IMR-90 (cell line): ENCODE measurements at regions not wholly inside any gene's neighbourhood (a gene's known extent, or its start where the extent isn't known, plus 50 kb on each side); places are given as distances from the start of the nearest gene placed in this dataset.

ENCODE experiments used
- ATAC-seq: fragments of 200-7000 bp; cut with Tn5 transposase; 2 replicates; pipeline ENCODE4 v1.9.1; 2020; ENCODE audit warnings: low read depth, mild to moderate bottlenecking, moderate library complexity
- BruUV-seq: library from RNA; stranded (reverse); fragments of 400-500 nt; replicated peaks from 2 replicates; lab custom pipeline; 2021; lab: Mats Ljungman, UMichigan
- CTCF ChIA-PET: fragments of 300-600 bp; formaldehyde crosslinking; extraction: SDS; loops from one replicate; lab custom pipeline; 2021; ENCODE audit warnings: antibody characterized with exemption; lab: Yijun Ruan, JAX
- POLR2A ChIA-PET: fragments of 300-600 bp; sonication (Branson Sonifier 250); formaldehyde crosslinking; loops from one replicate; lab custom pipeline; 2022; ENCODE audit warnings: antibody characterized with exemption; ENCODE audit not compliant: unreplicated experiment; lab: Charles Lee
- DNase-seq: peaks from one replicate; pipeline ENCODE4 v3.0.0; 2013
- H2AFZ ChIP-seq: replicated peaks from 2 replicates; pipeline ENCODE3; 2013; ENCODE audit warnings: low read length, mild to moderate bottlenecking; ENCODE audit not compliant: poor library complexity
- H2AK5ac ChIP-seq: 2 replicates; pipeline ENCODE4 v1.6.1; 2013; ENCODE audit warnings: low read depth, low read length, inconsistent platforms
- H2AK9ac ChIP-seq: replicated peaks from 2 replicates; pipeline ENCODE3; 2013; ENCODE audit warnings: mild to moderate bottlenecking, low read depth, low read length, moderate library complexity; ENCODE audit not compliant: poor library complexity
- H2BK120ac ChIP-seq: 2 replicates; pipeline ENCODE4 v1.6.1; 2013; ENCODE audit warnings: low read depth, low read length, inconsistent platforms
- H2BK15ac ChIP-seq: 3 replicates; pipeline ENCODE4 v1.6.1; 2013; ENCODE audit warnings: low read depth, low read length, inconsistent platforms
- H2BK20ac ChIP-seq: 2 replicates; pipeline ENCODE4 v1.6.1; 2013; ENCODE audit warnings: low read depth, mild to moderate bottlenecking, inconsistent platforms, low read length, moderate library complexity
- H2BK5ac ChIP-seq: 2 replicates; pipeline ENCODE4 v1.6.1; 2013; ENCODE audit warnings: mild to moderate bottlenecking, low read depth, low read length, inconsistent platforms; ENCODE audit not compliant: poor library complexity, severe bottlenecking
- H3K14ac ChIP-seq: replicated peaks from 2 replicates; pipeline ENCODE4 v1.6.1; 2013; ENCODE audit warnings: low read depth, low read length, inconsistent platforms
- H3K18ac ChIP-seq: 2 replicates; pipeline ENCODE4 v1.6.1; 2013; ENCODE audit warnings: low read depth, low read length, control low read depth
- H3K23ac ChIP-seq: 2 replicates; pipeline ENCODE4 v1.6.1; 2013; ENCODE audit warnings: low read depth, low read length, inconsistent platforms
- H3K27ac ChIP-seq: 2 replicates; pipeline ENCODE4 v1.5.1; 2013; ENCODE audit warnings: mild to moderate bottlenecking, control low read depth, low read length; ENCODE audit not compliant: insufficient read depth
- H3K27me3 ChIP-seq: 2 replicates; pipeline ENCODE4 v1.6.1; 2013; ENCODE audit warnings: low read length; ENCODE audit not compliant: control insufficient read depth, insufficient read depth
- H3K36me3 ChIP-seq: 2 replicates; pipeline ENCODE4 v1.6.1; 2013; ENCODE audit warnings: low read length, mixed read lengths; ENCODE audit not compliant: control insufficient read depth, insufficient read depth
- H3K4ac ChIP-seq: 2 replicates; pipeline ENCODE4 v1.6.1; 2013; ENCODE audit warnings: low read depth, low read length, inconsistent platforms
- H3K4me1 ChIP-seq: 2 replicates; pipeline ENCODE4 v1.6.1; 2013; ENCODE audit warnings: low read length, mixed read lengths; ENCODE audit not compliant: control insufficient read depth, insufficient read depth
- H3K4me2 ChIP-seq: 2 replicates; pipeline ENCODE4 v1.6.1; 2013; ENCODE audit warnings: low read depth, mild to moderate bottlenecking, control low read depth, low read length, moderate library complexity
- H3K4me3 ChIP-seq: 2 replicates; pipeline ENCODE4 v1.5.1; 2013; ENCODE audit warnings: low read depth, mild to moderate bottlenecking, control low read depth, low read length, moderate library complexity; ENCODE audit not compliant: insufficient read depth
- H3K56ac ChIP-seq: 2 replicates; pipeline ENCODE4 v1.6.1; 2013; ENCODE audit warnings: low read length, inconsistent platforms; ENCODE audit not compliant: insufficient read depth; ENCODE audit errors: extremely low read depth
- H3K79me1 ChIP-seq, 2 experiments: 2 replicates each; pipeline ENCODE4 v1.6.1; 2013; ENCODE audit warnings: low read length in 2 of 2, inconsistent platforms in 1 of 2, low read depth in 1 of 2
- H3K9ac ChIP-seq: 2 replicates; pipeline ENCODE4 v1.6.1; 2013; ENCODE audit warnings: low read depth, low read length, control low read depth
- H3K9me1 ChIP-seq: 2 replicates; pipeline ENCODE4 v1.6.1; 2013; ENCODE audit warnings: low read length, inconsistent platforms; ENCODE audit not compliant: insufficient read depth
- H3K9me3 ChIP-seq: 2 replicates; pipeline ENCODE4 v1.6.1; 2013; ENCODE audit warnings: low read length; ENCODE audit not compliant: control insufficient read depth, insufficient read depth
- H4K20me1 ChIP-seq: 2 replicates; pipeline ENCODE4 v1.6.1; 2013; ENCODE audit warnings: low read length, inconsistent platforms; ENCODE audit not compliant: insufficient read depth
- H4K5ac ChIP-seq: 2 replicates; pipeline ENCODE4 v1.6.1; 2013; ENCODE audit warnings: mild to moderate bottlenecking, low read depth, low read length, control low read depth
- H4K8ac ChIP-seq, 2 experiments: 2 replicates each; pipeline ENCODE4 v1.6.1; 2013; ENCODE audit warnings: low read depth in 2 of 2, low read length in 2 of 2, control low read depth in 1 of 2, inconsistent platforms in 1 of 2
- H4K91ac ChIP-seq: 2 replicates; pipeline ENCODE4 v1.6.1; 2013; ENCODE audit warnings: low read depth, low read length, inconsistent platforms; ENCODE audit not compliant: insufficient read depth
- CEBPB ChIP-seq: IDR thresholded peaks from 2 replicates; pipeline ENCODE4 v1.6.1; 2012; ENCODE audit warnings: low read depth, low read length, improper control_type of control experiment
- ELK1 ChIP-seq: fragments of 150-350 bp; IDR thresholded peaks from 2 replicates; pipeline ENCODE4 v1.6.1; 2016; ENCODE audit warnings: low read depth, mild to moderate bottlenecking, low read length, moderate library complexity, borderline replicate concordance
- FOS ChIP-seq: fragments of 150-350 bp; IDR thresholded peaks from 2 replicates; pipeline ENCODE4 v1.6.1; 2016; ENCODE audit warnings: low read depth, low read length
- NFE2L2 ChIP-seq: fragments of 150-350 bp; IDR thresholded peaks from 2 replicates; pipeline ENCODE4 v1.6.1; 2016; ENCODE audit warnings: low read depth, mild to moderate bottlenecking, low read length
- POLR2A ChIP-seq: IDR thresholded peaks from 2 replicates; pipeline ENCODE4 v1.6.1; 2012; ENCODE audit warnings: mild to moderate bottlenecking, low read depth, low read length
- RAD21 ChIP-seq: IDR thresholded peaks from 2 replicates; pipeline ENCODE4 v1.6.1; 2012; ENCODE audit warnings: low read length, improper control_type of control experiment
- RCOR1 ChIP-seq: IDR thresholded peaks from 2 replicates; pipeline ENCODE4 v1.6.1; 2012; ENCODE audit warnings: mild to moderate bottlenecking, low read length, improper control_type of control experiment; ENCODE audit not compliant: insufficient replicate concordance
- WGBS, 2 experiments: methylation state at CpG; one replicate each; pipeline versions ENCODE4 v1.1.5 to v1.1.7; 2013; ENCODE audit warnings: missing lambda C conversion rate in 2 of 2; ENCODE audit not compliant: insufficient read length in 1 of 2; ENCODE audit errors: extremely low coverage in 2 of 2; 5-methylcytosine and 5-hydroxymethylcytosine counted together
- dilution Hi-C: fragments of 300-500 bp; cut with HindIII; formaldehyde crosslinking; loops from one replicate; pipeline ENCODE4 v1.14.3; 2018; ENCODE audit warnings: low sequenced_read_pairs; ENCODE audit not compliant: unreplicated experiment
- in situ Hi-C: fragments of 300-500 bp; cut with MboI; formaldehyde crosslinking; loops from 3 replicates; pipeline ENCODE4 v1.14.3; 2019; ENCODE audit warnings: low sequenced_read_pairs, inconsistent platforms, mixed read lengths
- intact Hi-C: fragments of 100-400 bp; cut with micrococcal nuclease; formaldehyde crosslinking; loops from 2 replicates; pipeline ENCODE4 v1.10.0; 2022

DNA sequence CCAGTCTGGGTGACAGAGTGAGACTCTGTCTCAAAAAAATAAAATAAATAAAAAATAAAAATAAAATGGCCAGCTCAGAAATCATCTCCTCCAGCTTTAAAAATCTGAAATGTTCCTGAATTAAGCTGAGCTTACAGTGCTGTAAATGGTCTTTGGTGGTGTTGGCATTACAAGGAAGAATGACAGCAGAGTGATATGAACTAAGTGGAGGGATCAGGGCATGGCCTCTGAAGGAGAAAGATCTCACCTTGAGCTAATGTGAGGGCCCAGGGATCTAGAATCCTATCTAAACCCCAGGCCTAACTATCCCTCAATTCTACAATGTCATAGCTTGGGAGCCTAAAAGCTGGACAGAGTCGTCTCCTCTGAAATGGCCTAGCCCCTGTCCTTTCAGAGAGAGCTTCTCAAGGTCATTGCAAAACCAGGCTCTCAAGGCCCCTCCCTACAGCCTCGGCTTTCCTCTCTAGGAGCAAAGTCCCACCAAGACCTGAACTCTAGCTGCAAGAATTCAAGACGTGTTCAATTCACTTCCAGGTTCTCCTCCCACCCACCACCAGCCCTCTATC lies 345.4 kb downstream of the BUD13 start:
- no peak overlapping the region for H3K23ac ChIP-seq
- H3K4me3 ChIP-seq, result no peak overlapping the region
- ATAC-seq (no peak), DNase-seq (no peak)
- POLR2A ChIA-PET, result no interaction called here
- no peak overlapping the region for H2BK120ac ChIP-seq
- H3K14ac ChIP-seq, result no peak overlapping the region
- H2AK5ac ChIP-seq, result no peak overlapping the region
- no peak overlapping the region for H3K56ac ChIP-seq
- in situ Hi-C loops, result no loop called here
- no peaks in the 10 kb centered on the region for H3K9me1 ChIP-seq
- no peaks in the 10 kb centered on the region for H3K9me3 ChIP-seq
- 19% methylated on average over 2 of the region's 3 CpGs; no CpG with 5 or more reads in 1 of the 2 experiments for WGBS, 2 experiments
- H4K5ac ChIP-seq, result no peak overlapping the region
- no peak overlapping the region for H3K9ac ChIP-seq
- H2BK15ac ChIP-seq, result no peak overlapping the region
- H4K91ac ChIP-seq, result no peak overlapping the region
- no peak overlapping the region for H2BK5ac ChIP-seq
- no peak overlapping the region for H2AFZ ChIP-seq
- dilution Hi-C loops, result no loop called here
- BruUV-seq, result no TSS peak
- no peak overlapping the region for H4K8ac ChIP-seq
- no peaks in the 10 kb centered on the region for H3K79me1 ChIP-seq
- no peaks in the 10 kb centered on the region for H3K36me3 ChIP-seq
- no peak overlapping the region for H3K4ac ChIP-seq
- no peaks in the 10 kb centered on the region for H3K4me1 ChIP-seq
- H3K27me3 ChIP-seq, result no peaks in the 10 kb centered on the region
- no peak overlapping the region for H2AK9ac ChIP-seq
- intact Hi-C loops, result no loop called here
- TF ChIP-seq RAD21 (no peak), CEBPB (no peak), RCOR1 (no peak), POLR2A (no peak), NFE2L2 (no peak), FOS (no peak), ELK1 (no peak)
- CTCF ChIA-PET, result no interaction called here
- no peak overlapping the region for H3K27ac ChIP-seq
- no peak overlapping the region for H3K4me2 ChIP-seq
- no peaks in the 10 kb centered on the region for H4K20me1 ChIP-seq
- H2BK20ac ChIP-seq, result no peak overlapping the region
- no peak overlapping the region for H3K18ac ChIP-seq
